Superior temporal gyrus (tissue), 1 donor: ENCODE measurements at regions not wholly inside any gene's neighbourhood (a gene's known extent, or its start where the extent isn't known, plus 50 kb on each side); places are given as distances from the start of the nearest gene placed in this dataset.

ENCODE experiments used
- DNase-seq: peaks from one replicate; pipeline ENCODE4 v3.0.0-alpha.2; 2016; ENCODE audit errors: extremely low spot score

DNA sequence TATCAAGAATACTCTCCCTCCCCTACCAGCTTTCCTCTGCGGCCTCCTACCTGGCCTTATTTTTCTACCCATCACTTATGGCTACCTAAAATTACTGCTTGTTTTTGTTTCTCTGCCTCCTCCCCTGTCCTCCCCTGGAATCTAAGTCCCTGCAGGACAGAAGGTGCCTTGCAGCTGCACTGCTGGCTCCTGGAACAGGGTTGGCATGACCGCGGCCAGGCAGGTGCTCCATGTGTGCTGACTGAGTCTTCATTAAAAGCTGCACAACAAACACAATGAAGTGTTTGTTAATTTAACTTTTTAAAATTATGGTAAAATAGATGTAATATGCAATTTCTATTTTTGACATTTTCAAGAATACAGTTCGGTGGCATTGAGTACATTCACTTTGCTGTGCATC is 171.9 kb upstream of the FHL2 start:
- DNase-seq = no peak

DNA sequence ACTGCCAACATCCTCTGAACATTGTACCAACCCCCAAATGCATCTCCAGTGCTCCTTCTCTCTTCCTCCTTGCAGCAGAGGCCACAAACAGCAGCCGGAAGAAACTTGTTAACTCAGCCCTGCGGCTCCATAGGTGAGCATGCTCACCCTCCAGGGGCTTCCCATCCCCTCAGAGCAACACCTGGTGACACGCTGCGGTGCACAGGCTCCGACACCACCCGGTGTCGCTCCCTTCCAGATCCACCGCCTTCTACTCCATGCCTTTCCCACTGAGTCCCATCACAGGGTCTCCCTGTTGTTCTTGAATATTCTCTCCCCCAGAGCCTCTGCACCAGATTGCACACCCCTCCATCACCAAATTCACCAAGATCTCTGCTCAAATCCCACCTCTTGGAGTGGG is 171.5 kb upstream of the FHL2 start:
- no peak for DNase-seq

- no peak for DNase-seq
These were observed 170.8 kb upstream of the FHL2 start for GRCh38 chr2:105569606-105570005.

- DNase-seq = no peak
These were observed 169.2 kb upstream of the FHL2 start for GRCh38 chr2:105567996-105568494.

DNA sequence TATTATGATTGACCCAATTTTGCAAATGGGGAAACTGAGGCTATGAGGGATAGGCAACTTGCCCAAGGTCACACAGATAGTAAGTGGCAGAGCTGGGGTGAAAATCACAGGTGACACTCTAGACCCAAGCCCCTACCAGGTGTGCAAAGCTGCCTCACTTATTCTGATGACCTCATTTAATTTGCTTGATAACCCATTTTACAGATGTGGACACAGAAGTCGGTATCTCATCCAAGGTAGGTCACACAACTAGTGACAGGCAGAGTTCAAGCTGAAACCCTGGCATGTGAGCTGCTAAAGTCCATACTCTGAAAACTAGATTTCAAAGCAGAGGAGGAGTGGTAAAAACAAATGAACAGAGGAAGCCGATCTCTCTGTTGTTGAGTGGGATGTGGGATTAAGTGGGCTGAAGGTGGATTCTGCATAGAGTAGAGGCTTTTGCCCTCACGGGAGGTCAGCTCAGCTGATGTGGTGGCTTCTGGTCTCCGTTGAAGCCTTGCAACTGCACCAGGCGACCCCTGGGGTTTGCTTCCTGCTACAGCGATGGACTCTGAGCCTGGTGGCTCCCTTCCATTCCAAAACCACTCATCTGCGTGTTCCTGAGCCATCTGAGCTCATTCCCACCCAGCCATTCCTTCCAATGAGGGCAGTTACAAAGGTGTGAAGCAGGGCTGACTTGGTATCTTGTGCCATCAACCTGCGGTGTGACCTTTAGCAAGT is 164.3 kb upstream of the FHL2 start:
- no peak for DNase-seq

DNA sequence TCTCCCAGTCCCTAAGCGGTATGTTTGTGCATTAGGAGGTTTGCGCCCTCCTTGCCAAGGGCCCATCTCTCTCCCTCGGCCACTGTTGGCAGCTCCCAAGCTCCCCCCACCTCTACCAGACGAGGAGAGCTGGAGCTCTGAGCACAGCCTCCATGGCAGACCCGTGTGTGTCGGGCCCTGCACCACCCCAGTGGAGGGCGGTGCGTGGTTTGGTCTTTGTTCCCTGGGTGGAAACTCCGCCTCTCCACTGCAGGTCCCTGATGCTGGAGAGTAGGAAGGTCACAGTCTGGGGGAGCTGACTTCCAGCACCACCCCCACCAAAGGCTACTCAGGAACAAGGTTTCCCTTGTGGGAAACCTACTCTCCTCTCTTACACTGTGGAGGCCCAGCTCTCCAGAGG is 162.6 kb upstream of the FHL2 start:
- no peak for DNase-seq

DNA sequence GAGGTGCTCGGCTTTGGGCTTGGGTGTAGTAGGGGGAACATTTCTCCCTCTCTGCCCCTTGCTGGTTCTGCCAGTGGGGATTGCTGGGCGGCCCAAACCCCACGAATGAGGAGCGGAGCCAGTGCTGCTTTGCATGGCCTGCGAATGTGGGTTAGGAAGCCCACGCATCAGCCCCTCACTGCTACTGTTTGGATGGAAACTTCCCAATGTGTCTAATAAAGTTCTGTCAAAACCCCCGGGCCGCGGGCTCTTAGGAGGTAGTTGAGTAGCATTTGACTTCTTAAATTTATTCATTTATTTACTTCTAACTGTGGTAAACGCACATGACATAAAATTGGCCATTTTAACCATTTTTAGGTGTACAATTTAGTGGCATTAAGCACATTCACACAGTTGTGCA is 161.3 kb upstream of the FHL2 start:
- no peak for DNase-seq

GRCh38 chr2:105557021-105557920 is 158.4 kb upstream of the FHL2 start:
- peak; percentile 28 for DNase-seq

- no peak for DNase-seq
These were observed 157.5 kb upstream of the FHL2 start for GRCh38 chr2:105556366-105556765.

GRCh38 chr2:105554235-105554634 is 155.4 kb upstream of the FHL2 start:
- no peak for DNase-seq

GRCh38 chr2:105553538-105554196 is 154.8 kb upstream of the FHL2 start:
- DNase-seq = no peak

GRCh38 chr2:105546628-105546974 is 147.8 kb upstream of the FHL2 start:
- DNase-seq = no peak

DNA sequence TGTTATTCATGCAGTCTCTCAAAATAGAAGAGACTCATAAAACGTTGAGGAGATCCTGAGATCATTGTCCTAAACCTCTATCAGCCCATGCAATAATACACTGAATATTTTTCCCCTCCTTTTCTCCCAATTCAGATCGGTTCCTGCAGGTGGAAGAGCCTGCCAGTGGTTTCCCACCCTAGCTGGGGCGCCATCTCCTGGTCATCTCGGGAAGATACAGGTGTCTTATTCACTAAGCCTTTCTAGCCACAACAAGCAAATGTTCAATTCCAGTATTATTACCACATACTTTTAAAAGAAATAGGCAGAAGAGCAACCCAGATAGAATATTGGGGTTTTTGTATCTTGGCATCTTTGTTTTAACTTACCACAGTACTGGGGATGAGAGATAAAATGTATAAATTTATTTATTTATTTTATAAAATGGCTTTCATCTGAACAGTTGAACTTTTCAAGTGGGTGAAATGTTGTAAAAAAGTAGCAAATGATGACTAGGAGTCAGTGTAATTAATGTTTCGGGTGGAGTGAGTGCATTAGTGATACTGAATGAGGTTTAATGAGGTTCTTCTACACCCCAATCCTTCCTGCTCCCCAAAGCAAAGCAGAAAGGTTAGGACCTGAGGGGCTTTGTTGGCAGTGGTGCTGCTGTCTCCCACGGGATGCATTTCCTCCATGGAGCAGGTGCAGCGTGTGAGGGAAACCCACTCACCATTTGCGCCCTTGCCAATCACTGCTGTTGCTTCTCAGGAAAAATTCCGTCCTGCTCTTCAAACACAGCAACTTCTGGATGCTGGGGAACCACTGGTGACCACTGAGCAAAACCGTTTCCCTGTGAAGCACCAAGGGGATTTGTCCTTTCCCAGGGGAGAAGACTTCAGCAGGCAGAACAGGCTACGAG is 147.1 kb upstream of the FHL2 start:
- peak; percentile 78 for DNase-seq

GRCh38 chr2:105544591-105545377 is 145.9 kb upstream of the FHL2 start:
- no peak for DNase-seq

- no peak for DNase-seq
These were observed 142.6 kb upstream of the FHL2 start for GRCh38 chr2:105541189-105542050.

DNA sequence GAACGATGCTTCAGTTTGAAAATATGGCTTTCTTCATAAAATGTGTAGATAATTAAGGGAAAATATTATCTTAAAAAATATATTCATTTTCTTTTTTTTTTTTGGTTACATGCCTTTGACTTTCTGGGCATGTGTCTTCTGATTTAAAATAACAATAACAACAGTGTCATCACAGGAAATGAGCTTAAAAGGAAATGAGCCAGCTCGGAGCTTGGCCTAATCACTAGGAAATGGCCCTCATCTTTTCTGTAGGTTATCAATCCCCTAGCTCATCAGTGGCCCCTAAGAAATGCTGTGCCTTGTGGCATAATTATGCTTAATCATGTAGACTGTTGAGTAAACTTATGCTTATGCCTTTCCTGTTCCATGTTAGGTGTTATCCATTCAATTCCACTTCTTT is 141.8 kb upstream of the FHL2 start:
- no peak for DNase-seq

DNA sequence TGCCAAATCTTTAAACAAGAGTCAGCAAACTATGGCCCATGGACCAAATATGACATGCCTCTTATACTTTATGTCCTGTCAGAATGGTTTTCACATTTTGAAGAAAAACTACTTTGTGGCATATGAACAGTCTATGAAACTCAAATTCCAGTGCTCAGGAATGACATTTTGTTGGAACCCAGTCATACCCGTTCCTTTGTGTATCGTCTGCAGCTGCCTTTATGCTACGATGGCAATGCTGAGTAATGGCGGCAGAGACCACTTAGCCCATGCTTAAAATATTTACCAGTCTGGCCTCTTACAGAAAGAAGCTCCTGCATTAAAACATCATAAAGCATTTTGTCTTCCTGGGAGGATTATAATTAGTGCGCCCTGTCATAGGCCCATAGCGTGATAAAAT is 140.5 kb upstream of the FHL2 start:
- DNase-seq = no peak

GRCh38 chr2:105538840-105539239 is 140.0 kb upstream of the FHL2 start:
- DNase-seq = no peak

GRCh38 chr2:105537920-105538319 is 139.1 kb upstream of the FHL2 start:
- DNase-seq = no peak

- no peak for DNase-seq
These were observed 138.6 kb upstream of the FHL2 start for GRCh38 chr2:105537466-105537865.
